ENCODE measurements at regions not wholly inside any gene's neighbourhood (a gene's known extent, or its start where the extent isn't known, plus 50 kb on each side); places are given as distances from the start of the nearest gene placed in this dataset.
"Not testable (repeated sequence)": the region's sequence is repeated elsewhere in the genome, so short reads cannot be mapped to it uniquely, and the experiment has no call there.

DNA sequence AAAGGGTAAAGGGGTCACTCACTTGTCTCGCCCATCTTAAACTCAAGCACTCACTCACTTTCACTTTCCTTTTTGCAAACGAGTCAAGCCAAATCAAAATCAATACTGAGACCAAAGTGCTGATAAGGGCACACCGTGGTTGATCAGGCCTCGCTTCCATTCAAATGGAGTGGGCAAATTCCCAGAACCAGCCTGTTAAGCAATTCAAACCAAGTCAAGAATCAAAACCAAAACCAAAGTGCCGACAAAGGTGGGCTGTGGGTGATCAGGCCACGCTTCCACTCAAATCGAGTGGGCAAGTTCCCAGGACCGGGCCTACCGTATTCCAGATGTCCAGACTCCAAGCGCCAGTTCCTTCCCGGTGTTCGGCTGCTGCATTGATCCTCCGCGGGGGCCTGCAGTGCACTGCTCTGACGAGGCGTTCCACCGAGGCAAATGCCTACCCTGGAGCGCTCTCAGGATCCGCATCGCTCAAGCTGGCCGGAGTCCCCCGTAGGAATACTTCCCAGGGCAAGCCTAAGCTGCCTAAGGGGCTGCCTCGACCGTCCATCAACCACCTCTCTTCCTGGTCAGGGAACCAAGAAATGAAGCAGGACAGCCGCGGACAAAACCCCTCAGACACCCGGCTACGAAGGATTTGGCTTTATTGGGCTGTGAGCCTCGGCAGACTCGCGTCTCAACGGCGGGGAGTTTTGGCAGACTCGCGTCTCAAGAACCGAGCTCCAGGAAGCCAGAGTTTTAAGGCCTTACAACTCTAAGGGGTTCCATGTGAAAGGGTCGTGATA lies 89.9 kb upstream of the SLC1A4 start:
- Mint-ChIP-seq H3K27ac (no peak overlapping the region), H3K27me3 (peaks cover 3% of the 10 kb centered on the region), H3K4me3 (peak overlapping the region; percentile 30)

GRCh38 chr2:64899876-64900275 lies 89.3 kb upstream of the SLC1A4 start:
- H3K36me3 Mint-ChIP-seq; H3K27ac Mint-ChIP-seq; H3K4me3 Mint-ChIP-seq; H3K27me3 Mint-ChIP-seq; H3K4me1 Mint-ChIP-seq (ENCODE audit: low read depth); H3K9me3 Mint-ChIP-seq (ENCODE audit: low read depth): not testable (repeated sequence)

More for the DNA sequence above, 89.9 kb upstream of the SLC1A4 start:
- Mint-ChIP-seq H3K4me1 (ENCODE audit: low read depth) (peaks cover 2% of the 10 kb centered on the region), H3K9me3 (ENCODE audit: low read depth) (no peaks in the 10 kb centered on the region), H3K36me3 (no peaks in the 10 kb centered on the region)

GRCh38 chr2:64904413-64905329 lies 84.5 kb upstream of the SLC1A4 start:
- Mint-ChIP-seq H3K4me1 (ENCODE audit: low read depth) (no peaks in the 10 kb centered on the region), H3K27me3 (peaks cover 5% of the 10 kb centered on the region), H3K4me3 (no peak overlapping the region), H3K27ac (no peak overlapping the region), H3K9me3 (ENCODE audit: low read depth) (no peaks in the 10 kb centered on the region), H3K36me3 (no peaks in the 10 kb centered on the region)

GRCh38 chr2:64905338-64906024 lies 83.7 kb upstream of the SLC1A4 start:
- Mint-ChIP-seq H3K27me3 (peaks cover 5% of the 10 kb centered on the region), H3K9me3 (ENCODE audit: low read depth) (no peaks in the 10 kb centered on the region), H3K4me3 (no peak overlapping the region), H3K4me1 (ENCODE audit: low read depth) (no peaks in the 10 kb centered on the region), H3K36me3 (no peaks in the 10 kb centered on the region), H3K27ac (no peak overlapping the region)

DNA sequence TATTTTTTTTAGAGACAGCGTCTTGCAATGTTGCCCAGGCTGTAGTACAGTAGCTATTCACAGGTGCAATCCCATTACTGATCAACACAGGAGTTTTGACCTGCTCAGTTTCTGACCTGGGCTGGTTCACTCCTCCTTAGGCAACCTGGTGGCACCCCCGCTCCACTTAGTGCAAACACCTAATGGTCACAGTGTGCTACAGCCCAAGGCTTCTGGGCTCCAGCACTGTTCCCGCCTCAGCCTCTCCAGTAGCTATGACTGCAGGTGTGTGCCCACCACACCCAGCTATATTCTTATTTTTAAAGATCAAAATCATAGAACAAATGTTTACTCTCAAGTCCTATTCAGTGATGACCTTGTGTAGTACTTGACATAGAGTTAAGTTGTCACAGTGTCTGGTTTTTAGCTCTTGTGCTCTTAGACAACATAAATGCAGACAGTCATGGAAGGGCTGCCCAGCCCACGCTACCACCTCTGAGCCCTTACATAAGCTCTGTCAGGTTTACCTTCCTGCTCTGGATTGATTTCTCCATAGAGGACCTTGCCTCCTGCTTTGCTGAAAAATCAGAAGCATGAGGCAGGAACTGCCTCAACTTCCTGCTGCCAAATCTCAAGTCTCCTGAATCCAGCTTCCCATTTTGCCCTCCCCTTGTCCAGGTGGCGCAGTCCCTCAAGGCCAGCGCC lies 82.2 kb upstream of the SLC1A4 start:
- peaks cover 5% of the 10 kb centered on the region for H3K27me3 Mint-ChIP-seq
- no peaks in the 10 kb centered on the region for H3K4me1 Mint-ChIP-seq (ENCODE audit: low read depth)
- H3K4me3 Mint-ChIP-seq, result no peak overlapping the region
- H3K36me3 Mint-ChIP-seq, result no peaks in the 10 kb centered on the region
- no peak overlapping the region for H3K27ac Mint-ChIP-seq
- no peaks in the 10 kb centered on the region for H3K9me3 Mint-ChIP-seq (ENCODE audit: low read depth)

DNA sequence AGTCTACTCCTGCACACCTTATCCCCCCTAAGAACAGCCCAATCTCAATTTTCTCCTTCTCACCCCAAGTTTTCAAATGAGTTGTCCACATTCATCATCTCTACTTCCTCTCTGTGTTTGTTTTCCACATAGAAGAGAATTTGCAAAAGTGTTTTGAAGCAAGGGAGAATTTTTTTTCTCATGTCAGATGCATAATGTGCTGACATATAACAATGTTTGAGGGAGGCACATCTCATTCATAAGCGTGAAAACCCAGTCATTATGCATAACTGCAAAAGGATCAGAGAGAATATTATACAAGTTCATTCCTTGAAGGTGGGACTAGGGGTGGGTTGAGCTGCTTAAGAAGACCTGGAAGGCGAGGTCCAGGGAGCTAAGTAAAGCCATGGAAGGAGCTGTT lies 80.8 kb upstream of the SLC1A4 start:
- H3K36me3 Mint-ChIP-seq, result no peaks in the 10 kb centered on the region
- no peak overlapping the region for H3K27ac Mint-ChIP-seq
- H3K9me3 Mint-ChIP-seq (ENCODE audit: low read depth), result no peaks in the 10 kb centered on the region
- H3K4me1 Mint-ChIP-seq (ENCODE audit: low read depth), result peaks cover 4% of the 10 kb centered on the region
- peaks cover 2% of the 10 kb centered on the region for H3K27me3 Mint-ChIP-seq
- no peak overlapping the region for H3K4me3 Mint-ChIP-seq

DNA sequence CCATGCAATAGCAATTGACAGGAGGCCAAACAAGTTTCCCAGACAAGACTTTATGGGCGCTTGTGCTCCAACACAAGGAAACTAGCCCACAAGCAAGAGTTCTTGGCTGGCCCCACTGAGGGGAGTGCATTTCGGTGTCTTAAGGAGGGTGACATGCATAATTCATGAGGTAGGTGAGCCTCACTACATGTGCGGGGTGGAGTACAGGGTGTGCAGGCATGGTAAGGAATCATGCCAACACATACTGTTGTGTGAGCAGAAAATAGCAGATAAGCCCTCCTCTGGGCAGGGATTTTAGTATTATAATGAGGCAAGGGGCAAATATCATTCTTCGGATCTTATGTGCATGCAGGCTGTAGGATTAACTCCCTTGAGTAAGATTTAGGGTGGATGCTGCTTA lies 78.7 kb upstream of the SLC1A4 start:
- Mint-ChIP-seq H3K27me3 (peaks cover 2% of the 10 kb centered on the region), H3K36me3 (no peaks in the 10 kb centered on the region), H3K4me3 (no peak overlapping the region), H3K27ac (no peak overlapping the region), H3K9me3 (ENCODE audit: low read depth) (no peaks in the 10 kb centered on the region), H3K4me1 (ENCODE audit: low read depth) (peaks cover 5% of the 10 kb centered on the region)

GRCh38 chr2:64910972-64911433 lies 78.2 kb upstream of the SLC1A4 start:
- Mint-ChIP-seq H3K36me3 (no peaks in the 10 kb centered on the region), H3K4me1 (ENCODE audit: low read depth) (peaks cover 5% of the 10 kb centered on the region), H3K27ac (no peak overlapping the region), H3K4me3 (no peak overlapping the region), H3K27me3 (peaks cover 2% of the 10 kb centered on the region), H3K9me3 (ENCODE audit: low read depth) (no peaks in the 10 kb centered on the region)

GRCh38 chr2:64913357-64913869 lies 75.8 kb upstream of the SLC1A4 start:
- Mint-ChIP-seq H3K36me3 (no peaks in the 10 kb centered on the region), H3K4me3 (no peak overlapping the region), H3K27me3 (peaks cover 2% of the 10 kb centered on the region), H3K4me1 (ENCODE audit: low read depth) (peaks cover 11% of the 10 kb centered on the region), H3K9me3 (ENCODE audit: low read depth) (no peaks in the 10 kb centered on the region), H3K27ac (no peak overlapping the region)

DNA sequence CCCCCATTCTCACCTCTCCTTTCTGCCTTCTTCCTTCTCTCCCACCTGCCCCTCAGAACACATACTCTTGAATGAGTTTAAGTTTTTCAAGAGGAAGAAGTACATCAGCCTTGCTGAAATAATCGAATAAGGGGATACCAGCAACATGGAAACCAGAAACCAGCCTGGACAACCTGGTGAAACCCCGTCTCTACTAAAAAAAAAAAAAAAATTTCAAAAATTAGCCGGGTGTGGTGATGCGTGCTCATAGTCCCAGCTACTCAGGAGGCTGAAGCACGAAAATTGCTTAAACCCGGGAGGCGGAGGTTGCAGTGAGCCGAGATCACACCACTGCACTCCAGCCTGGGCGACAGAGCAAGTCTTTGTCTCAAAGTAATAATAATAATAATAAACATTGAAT lies 75.0 kb upstream of the SLC1A4 start:
- no peaks in the 10 kb centered on the region for H3K9me3 Mint-ChIP-seq (ENCODE audit: low read depth)
- H3K27ac Mint-ChIP-seq, result no peak overlapping the region
- no peak overlapping the region for H3K4me3 Mint-ChIP-seq
- H3K36me3 Mint-ChIP-seq, result no peaks in the 10 kb centered on the region
- peaks cover 15% of the 10 kb centered on the region for H3K4me1 Mint-ChIP-seq (ENCODE audit: low read depth)
- no peaks in the 10 kb centered on the region for H3K27me3 Mint-ChIP-seq

DNA sequence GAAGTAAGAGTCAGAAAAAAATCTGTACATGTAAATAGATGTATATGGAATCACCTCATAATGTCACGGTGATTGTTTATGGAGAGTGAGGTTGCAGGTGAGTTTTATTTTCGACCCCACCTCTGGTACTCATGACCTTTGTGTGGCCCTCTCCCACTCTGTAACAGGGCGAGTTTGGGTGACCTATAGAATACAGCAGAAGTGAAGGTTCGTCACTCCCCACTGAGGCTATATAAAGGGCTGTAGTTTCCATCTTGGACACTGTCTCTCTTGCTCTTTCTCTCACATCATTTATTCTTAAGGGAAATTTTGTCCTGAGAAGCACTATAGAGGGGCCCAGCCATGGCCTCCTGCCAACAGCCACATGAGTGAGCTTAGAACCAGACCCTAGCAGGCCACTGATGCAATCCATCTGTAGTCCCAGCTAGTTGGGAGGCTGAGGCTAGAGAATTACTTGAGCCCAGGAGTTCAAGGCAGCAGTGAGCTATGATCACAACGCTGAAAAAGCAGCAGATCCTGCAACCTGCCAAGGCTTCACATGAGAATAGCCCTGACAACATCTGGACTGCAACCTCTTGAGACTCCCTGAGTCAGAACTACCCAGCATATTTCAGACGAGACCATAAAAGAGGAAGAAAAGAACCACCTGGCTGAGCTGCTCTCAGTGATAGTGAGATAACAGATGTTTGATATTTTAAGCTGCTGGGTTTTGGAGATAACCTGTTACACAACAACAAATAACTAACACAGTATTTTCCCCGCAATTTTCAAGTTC lies 74.3 kb upstream of the SLC1A4 start:
- Mint-ChIP-seq H3K4me3 (no peak overlapping the region), H3K9me3 (ENCODE audit: low read depth) (no peaks in the 10 kb centered on the region), H3K36me3 (no peaks in the 10 kb centered on the region), H3K4me1 (ENCODE audit: low read depth) (peaks cover 16% of the 10 kb centered on the region), H3K27ac (no peak overlapping the region), H3K27me3 (no peaks in the 10 kb centered on the region)

GRCh38 chr2:64915510-64915900 lies 73.7 kb upstream of the SLC1A4 start:
- peaks cover 16% of the 10 kb centered on the region for H3K4me1 Mint-ChIP-seq (ENCODE audit: low read depth)
- no peaks in the 10 kb centered on the region for H3K36me3 Mint-ChIP-seq
- no peaks in the 10 kb centered on the region for H3K9me3 Mint-ChIP-seq (ENCODE audit: low read depth)
- no peak overlapping the region for H3K27ac Mint-ChIP-seq
- no peaks in the 10 kb centered on the region for H3K27me3 Mint-ChIP-seq
- no peak overlapping the region for H3K4me3 Mint-ChIP-seq

DNA sequence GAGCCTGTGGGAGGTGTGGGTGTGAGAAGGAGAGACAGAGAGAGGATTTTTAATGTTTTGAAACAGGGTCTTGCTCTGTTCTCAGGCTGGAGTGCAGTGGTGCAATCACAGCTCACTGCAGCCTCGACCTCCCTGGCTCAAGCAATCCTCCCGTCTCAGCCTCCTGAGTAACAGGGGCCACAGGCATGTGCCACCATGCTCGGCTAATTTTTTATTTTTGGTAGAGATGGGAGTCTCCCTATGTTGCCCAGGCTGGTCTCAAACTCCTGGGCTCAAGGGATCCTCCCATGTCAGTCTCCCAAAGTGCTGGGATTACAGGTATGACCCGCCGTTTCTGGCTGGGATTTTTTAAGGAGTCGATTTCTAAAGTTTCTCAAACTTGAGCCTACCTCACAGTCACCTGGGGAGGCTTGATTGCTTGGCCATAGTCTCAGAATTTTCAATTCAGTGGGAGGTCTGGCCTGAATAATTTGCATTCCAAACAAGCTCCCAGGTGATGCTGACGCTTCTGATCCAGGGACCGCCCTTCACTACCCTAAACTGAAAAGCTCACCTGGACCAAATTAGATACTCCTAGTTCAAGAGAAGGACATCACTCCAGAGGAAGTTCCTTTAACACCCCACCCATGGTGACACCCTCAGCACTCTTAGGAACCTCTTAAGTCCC lies 70.8 kb upstream of the SLC1A4 start:
- Mint-ChIP-seq H3K9me3 (ENCODE audit: low read depth) (no peaks in the 10 kb centered on the region), H3K27ac (no peak overlapping the region), H3K4me3 (peak overlapping the region; percentile 91), H3K36me3 (no peaks in the 10 kb centered on the region), H3K27me3 (no peaks in the 10 kb centered on the region), H3K4me1 (ENCODE audit: low read depth) (peaks cover 13% of the 10 kb centered on the region)

Data from activated naive CD8-positive, alpha-beta T cell (primary cell).